ENCODE measurements at regions not wholly inside any gene's neighbourhood (a gene's known extent, or its start where the extent isn't known, plus 50 kb on each side); places are given as distances from the start of the nearest gene placed in this dataset.

GRCh38 chr6:22807818-22808217, 238.5 kb downstream of the HDGFL1 start:
- TF ChIP-seq CTCF (IDR thresholded peaks at IDR 0.05; ENCODE audit: low read depth, low read length, missing input control), result no peak
- no peak for TF ChIP-seq REST (IDR thresholded peaks at IDR 0.05)
- TF ChIP-seq EGR1 (IDR thresholded peaks at IDR 0.05; ENCODE audit: low read depth in 2 of 2), result no peak
- no peak for TF ChIP-seq TAF1 (conservative IDR thresholded peaks at IDR 0.05)
- no peak for TF ChIP-seq SP1 (IDR thresholded peaks at IDR 0.05)
